GM21381 (cell line): ENCODE measurements at regions not wholly inside any gene's neighbourhood (a gene's known extent, or its start where the extent isn't known, plus 50 kb on each side); places are given as distances from the start of the nearest gene placed in this dataset.

Experiments used
- ATAC-seq: cut with Tn5 transposase; IDR thresholded peaks from one replicate; pipeline ENCODE4 v1.9.1; 2021; ENCODE audit warnings: mild to moderate bottlenecking, moderate library complexity; ENCODE audit not compliant: unreplicated experiment

DNA sequence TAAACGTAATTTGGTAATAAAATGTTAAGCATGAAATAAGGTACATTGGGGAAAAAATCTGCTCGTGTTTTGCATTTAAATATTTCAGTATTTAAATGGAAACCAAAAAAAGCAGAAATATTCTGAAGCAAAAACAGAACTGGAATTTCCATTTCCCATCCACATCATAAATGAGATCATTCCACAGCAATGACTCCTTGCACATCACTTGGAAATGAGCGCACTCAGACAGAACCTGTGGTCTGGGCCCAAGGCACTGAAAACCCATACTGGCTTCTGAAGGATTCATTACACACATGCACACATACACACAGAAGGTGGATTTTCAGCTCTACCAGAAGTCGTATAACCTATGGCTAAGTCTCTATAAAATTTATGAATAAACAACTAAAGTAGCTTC lies 174.8 kb downstream of the IBTK start:
- ATAC-seq = no peak

DNA sequence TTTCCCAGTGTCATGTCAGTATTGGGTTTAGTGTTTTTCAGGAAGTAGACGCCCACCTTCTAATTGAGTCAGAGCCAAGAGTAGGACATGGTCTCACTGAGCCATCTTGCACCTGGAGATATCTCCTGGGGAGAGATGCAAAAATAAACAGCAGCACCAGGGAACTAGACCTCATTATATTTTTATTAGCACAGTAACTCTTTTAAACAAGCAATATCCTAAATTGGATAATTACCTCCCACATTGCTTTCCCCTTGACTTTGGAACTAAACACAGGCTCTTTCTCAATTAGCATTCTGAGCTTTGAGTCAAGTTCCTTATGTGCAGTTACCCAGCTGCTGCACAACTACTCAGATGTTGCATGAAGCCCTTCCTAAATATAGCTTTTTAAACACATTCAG lies 175.4 kb downstream of the IBTK start:
- no peak for ATAC-seq

- ATAC-seq = no peak
Measured at GRCh38 chr6:82068721-82069120, 178.8 kb downstream of the IBTK start.

- peak; percentile 98 for ATAC-seq
Measured at GRCh38 chr6:82066991-82067411, 180.5 kb downstream of the IBTK start.

DNA sequence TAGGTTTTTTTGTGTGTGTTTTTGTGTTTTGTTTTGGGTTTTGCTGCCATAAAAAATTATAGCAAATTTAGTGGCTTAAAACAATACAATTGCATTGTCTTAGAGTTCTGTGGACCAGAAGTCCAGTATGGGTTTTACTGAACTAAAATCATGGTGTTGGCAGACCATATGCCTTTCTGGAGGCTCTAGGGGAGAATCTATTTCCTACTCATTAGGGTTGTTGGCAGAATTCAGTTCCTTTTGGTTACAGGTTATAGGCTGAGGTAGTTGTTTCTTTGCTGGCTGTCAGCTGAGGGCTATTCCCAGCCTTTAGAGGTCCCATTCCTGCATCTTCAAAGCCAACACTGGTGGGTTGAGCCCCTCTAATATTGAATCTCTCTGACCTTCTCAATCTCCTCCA lies 181.3 kb downstream of the IBTK start:
- no peak for ATAC-seq

- no peak for ATAC-seq
Measured at GRCh38 chr6:82063574-82063973, 184.0 kb downstream of the IBTK start.

DNA sequence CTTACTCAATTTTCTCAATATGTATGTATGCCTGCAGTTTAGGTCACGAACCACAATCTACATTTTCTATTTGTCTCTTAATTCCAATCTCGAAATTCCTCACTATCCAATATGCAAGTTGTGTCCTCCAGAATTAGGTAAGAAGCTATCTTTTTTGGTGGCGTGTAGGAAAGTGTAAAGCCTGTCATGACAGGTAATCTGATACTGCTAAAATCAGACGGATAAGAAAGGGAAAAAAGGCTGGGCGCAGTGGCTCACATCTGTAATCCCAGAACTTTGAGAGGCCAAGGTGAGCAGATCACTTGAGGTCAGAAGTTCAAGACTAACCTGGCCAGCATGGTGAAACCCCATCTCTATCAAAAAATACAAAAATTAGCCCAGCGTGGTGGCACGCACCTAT lies 185.3 kb downstream of the IBTK start:
- no peak for ATAC-seq

DNA sequence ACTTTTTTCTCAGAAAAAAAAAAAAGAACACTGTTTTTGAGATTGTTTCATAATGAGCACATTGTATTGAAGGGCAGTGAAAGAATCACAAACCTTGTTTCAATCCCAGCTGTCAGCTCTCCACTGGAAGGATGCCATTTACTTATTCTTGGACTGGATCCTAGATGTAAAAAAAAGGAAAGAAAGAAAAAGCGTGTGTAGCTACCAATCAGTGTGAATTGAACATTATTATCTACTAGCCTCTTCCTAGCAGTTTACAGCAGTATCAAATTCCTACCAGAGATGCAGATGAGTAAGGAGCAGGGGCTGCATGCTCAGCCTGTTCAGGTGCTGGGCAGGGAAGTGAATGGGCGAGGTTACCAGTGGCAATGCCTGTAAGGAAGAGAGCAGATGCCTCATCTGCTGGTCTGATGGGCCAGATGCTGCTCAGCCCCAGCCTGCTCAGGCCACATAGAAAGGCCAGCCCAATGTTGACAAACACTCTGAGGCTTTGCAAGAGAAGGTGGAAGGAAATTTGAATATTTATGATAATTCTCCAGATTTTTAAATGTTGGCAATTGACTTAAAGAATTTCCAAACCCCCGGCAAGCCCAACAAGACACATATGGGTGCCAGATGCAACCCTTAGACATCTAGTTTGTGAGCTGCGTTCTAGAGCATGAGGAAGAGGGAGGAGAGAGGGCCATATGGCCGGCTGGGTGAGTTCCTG lies 189.5 kb downstream of the IBTK start:
- ATAC-seq = no peak

DNA sequence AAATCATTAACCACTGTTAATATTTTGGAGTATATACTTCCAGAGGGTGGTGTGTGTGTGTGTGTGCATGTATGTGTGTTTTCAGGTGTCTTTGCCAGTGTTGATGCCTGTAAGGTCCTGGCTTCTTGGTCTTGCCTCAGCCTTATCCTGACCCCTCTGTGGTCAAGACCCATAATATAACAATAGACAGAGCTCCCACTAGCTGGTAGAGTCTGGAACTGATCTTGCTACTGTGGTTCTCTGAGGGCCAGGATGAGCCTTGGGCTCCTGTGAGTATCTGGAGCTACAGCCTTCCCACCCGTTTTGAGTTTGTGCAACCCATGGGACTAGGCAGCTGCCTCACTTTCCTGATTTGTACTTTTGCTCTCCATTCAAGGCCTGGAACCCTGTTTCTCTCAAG lies 191.0 kb downstream of the IBTK start:
- ATAC-seq = no peak

GRCh38 chr6:82045965-82046756 lies 201.4 kb downstream of the IBTK start:
- no peak for ATAC-seq

- ATAC-seq = peak; percentile 85
Measured at GRCh38 chr6:82040405-82041221, 206.9 kb downstream of the IBTK start.

DNA sequence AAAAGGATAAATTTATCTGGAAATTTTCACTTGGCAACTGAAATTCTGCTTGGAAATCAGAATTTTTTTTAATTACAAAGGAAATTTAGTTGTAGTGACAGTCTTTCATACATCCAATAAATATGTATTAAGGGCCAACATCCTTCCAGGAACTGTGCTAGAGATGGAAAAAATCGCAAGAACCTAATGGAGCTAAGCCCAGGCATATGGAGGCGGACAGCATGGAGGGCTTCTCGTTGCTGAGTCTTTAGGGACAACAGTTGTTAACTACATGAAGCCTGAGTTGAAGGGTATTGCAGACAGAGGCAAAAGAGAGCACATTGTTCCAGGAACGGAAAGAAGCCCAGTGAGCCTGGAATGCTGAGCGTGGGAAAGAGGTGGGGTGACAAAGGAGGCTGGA lies 208.9 kb downstream of the IBTK start:
- no peak for ATAC-seq

DNA sequence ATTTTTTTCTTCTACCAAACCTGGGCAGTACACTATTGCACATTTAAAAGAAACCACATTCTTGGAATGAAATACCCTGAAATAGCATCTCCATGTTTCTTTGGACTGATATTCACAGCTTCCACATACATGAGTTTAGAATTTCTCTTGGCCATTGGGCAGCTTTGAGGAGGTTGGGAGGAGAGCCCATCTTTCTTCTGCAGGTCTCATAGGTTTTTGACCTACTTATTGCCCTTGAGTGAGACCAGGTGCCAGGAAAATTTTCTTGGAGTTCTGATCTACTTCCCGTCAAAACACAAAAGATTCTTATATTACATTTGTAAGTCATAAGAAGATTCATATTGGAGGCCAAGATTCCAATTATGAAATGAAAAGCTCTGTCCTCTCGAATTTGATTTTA lies 212.0 kb downstream of the IBTK start:
- no peak for ATAC-seq

DNA sequence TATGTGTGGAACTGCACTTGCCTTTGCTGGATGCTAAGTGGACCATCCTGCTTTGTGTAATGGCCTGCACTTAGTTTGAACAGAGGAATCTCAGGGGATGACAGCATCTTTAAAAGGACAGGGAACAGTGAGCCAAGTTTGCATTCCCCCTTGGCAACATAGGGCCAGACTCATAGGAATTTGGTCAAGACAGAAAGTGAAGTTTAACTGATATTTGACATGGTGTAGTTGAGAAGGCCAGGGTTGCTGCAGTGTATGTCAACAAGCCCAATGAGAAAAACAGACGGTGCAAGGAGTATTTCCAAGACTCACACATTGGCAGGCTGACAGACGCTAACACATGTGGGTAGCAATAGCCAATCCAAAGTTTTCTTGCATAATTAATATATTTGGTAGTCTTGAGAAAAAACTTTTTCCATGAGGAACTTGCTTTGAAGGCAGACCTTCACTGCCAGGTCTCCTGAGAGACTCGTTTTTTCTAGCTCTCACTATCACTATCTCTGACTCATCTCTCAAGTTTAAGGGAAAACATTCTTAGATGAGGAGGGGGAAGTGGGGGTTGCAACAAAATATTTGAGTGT lies 213.8 kb downstream of the IBTK start:
- ATAC-seq = no peak

GRCh38 chr6:82032444-82032843 lies 215.1 kb downstream of the IBTK start:
- ATAC-seq = no peak

GRCh38 chr6:82030761-82031503 lies 216.6 kb downstream of the IBTK start:
- ATAC-seq = no peak

- no peak for ATAC-seq
Measured at GRCh38 chr6:82030301-82030700, 217.2 kb downstream of the IBTK start.

DNA sequence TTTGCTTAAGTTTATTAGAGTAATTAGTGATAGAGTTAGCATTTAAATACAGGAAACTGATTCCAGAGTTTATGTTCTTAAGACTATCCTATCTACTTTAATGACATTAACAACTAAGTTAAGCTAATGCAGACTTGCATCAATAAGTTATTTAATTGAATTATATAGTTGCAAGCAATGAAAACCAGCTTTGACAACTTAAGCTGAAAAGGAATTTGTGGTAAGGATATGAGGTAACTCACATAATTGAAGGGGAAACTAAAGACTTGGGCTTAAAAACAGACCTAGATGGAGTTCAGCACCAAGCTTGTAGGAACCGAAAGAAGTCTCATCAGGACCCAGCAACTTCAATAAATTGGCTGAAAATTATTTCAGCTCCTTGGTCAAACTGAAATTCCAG lies 222.3 kb downstream of the IBTK start:
- no peak for ATAC-seq

GRCh38 chr6:82022614-82023129 lies 224.9 kb downstream of the IBTK start:
- ATAC-seq = no peak

- ATAC-seq = no peak
Measured at GRCh38 chr6:82017773-82018172, 229.8 kb downstream of the IBTK start.
